NB4 (cell line): ENCODE measurements at regions not wholly inside any gene's neighbourhood (a gene's known extent, or its start where the extent isn't known, plus 50 kb on each side); places are given as distances from the start of the nearest gene placed in this dataset.

ENCODE experiments used
- MAX ChIP-seq: IDR thresholded peaks from 2 replicates; pipeline ENCODE4 v1.6.1; 2011; ENCODE audit warnings: low read depth, low read length
- MYC ChIP-seq: IDR thresholded peaks from 2 replicates; pipeline ENCODE4 v1.6.1; 2011; ENCODE audit warnings: low read depth, low read length
- POLR2A ChIP-seq: IDR thresholded peaks from 2 replicates; pipeline ENCODE4 v1.6.1; 2011; ENCODE audit warnings: mild to moderate bottlenecking; ENCODE audit not compliant: insufficient read length; ENCODE audit errors: extremely low read depth
- TF ChIP-seq, protein P1 (sequence below): IDR thresholded peaks from one replicate; pipeline ENCODE4 v1.5.1; 2012; ENCODE audit warnings: low read depth, low read length

DNA sequence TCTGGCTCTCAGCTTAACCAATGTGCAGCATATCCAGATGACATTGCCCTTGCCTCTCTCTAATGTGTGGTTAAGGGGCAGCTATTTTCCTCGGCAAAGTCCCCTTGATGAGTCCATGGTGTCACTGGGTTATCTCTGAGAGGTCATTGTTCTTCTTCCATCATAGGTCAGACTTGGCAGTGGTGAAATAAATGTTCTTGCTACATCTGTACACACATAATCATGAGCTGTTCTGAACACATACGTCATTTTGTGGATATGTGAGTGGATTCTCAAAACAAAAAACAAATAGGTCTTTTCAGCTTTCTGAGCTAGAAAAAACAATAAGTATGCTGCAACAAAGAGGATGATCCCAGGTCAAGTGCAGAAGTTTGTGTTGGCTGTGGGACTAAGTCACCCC, 134.7 kb upstream of the PTPN3 start:
- TF ChIP-seq, protein P1, sequence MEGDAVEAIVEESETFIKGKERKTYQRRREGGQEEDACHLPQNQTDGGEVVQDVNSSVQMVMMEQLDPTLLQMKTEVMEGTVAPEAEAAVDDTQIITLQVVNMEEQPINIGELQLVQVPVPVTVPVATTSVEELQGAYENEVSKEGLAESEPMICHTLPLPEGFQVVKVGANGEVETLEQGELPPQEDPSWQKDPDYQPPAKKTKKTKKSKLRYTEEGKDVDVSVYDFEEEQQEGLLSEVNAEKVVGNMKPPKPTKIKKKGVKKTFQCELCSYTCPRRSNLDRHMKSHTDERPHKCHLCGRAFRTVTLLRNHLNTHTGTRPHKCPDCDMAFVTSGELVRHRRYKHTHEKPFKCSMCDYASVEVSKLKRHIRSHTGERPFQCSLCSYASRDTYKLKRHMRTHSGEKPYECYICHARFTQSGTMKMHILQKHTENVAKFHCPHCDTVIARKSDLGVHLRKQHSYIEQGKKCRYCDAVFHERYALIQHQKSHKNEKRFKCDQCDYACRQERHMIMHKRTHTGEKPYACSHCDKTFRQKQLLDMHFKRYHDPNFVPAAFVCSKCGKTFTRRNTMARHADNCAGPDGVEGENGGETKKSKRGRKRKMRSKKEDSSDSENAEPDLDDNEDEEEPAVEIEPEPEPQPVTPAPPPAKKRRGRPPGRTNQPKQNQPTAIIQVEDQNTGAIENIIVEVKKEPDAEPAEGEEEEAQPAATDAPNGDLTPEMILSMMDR = no peak
- no peak for TF ChIP-seq POLR2A
- no peak for TF ChIP-seq MYC
- no peak for TF ChIP-seq MAX
